Stimulated activated CD4-positive, alpha-beta T cell treated with anti-CD3 and anti-CD28 coated beads, Interleukin-15, amount 100 ng/mL, for 1 hour (primary cell): ENCODE measurements at regions not wholly inside any gene's neighbourhood (a gene's known extent, or its start where the extent isn't known, plus 50 kb on each side); places are given as distances from the start of the nearest gene placed in this dataset.
A peak's percentile ranks its signal among the peaks of the same experiment; 100 is the strongest.

Experiments
- DNase-seq, 2 donors: peaks; one replicate each; pipeline ENCODE4 v3.0.0-alpha.2; 2020; ENCODE audit warnings: low read depth in 1 of 2, low spot score in 1 of 2

- peak; percentile 13 to 21 for DNase-seq
These were observed 143.8 kb upstream of the TMEM106B start for GRCh38 chr7:12067156-12067831.

GRCh38 chr7:12069757-12070156 lies 141.3 kb upstream of the TMEM106B start:
- no peak for DNase-seq

GRCh38 chr7:12074889-12075288 lies 136.2 kb upstream of the TMEM106B start:
- no peak for DNase-seq

GRCh38 chr7:12080006-12080405 lies 131.1 kb upstream of the TMEM106B start:
- DNase-seq, result no peak

- DNase-seq, result no peak
These were observed 125.6 kb upstream of the TMEM106B start for GRCh38 chr7:12085516-12085915.

- DNase-seq, result no peak
These were observed 120.9 kb upstream of the TMEM106B start for GRCh38 chr7:12089951-12090756.

- DNase-seq, result no peak
These were observed 120.3 kb upstream of the TMEM106B start for GRCh38 chr7:12090757-12091221.

GRCh38 chr7:12091231-12091630 lies 119.9 kb upstream of the TMEM106B start:
- DNase-seq, result no peak

GRCh38 chr7:12092499-12093130 lies 118.5 kb upstream of the TMEM106B start:
- DNase-seq, result no peak

GRCh38 chr7:12093365-12093764 lies 117.7 kb upstream of the TMEM106B start:
- DNase-seq, result no peak

GRCh38 chr7:12094365-12094921 lies 116.7 kb upstream of the TMEM106B start:
- no peak for DNase-seq

GRCh38 chr7:12102126-12102525 lies 109.0 kb upstream of the TMEM106B start:
- DNase-seq, result no peak

- DNase-seq, result no peak
These were observed 108.6 kb upstream of the TMEM106B start for GRCh38 chr7:12102527-12102926.

GRCh38 chr7:12103948-12104347 lies 107.1 kb upstream of the TMEM106B start:
- no peak for DNase-seq

GRCh38 chr7:12107381-12107780 lies 103.7 kb upstream of the TMEM106B start:
- DNase-seq, result no peak

- DNase-seq, result no peak
These were observed 103.2 kb upstream of the TMEM106B start for GRCh38 chr7:12107841-12108254.

- no peak for DNase-seq
These were observed 100.7 kb upstream of the TMEM106B start for GRCh38 chr7:12110425-12110824.

GRCh38 chr7:12111422-12112405 lies 99.4 kb upstream of the TMEM106B start:
- no peak for DNase-seq

- no peak for DNase-seq
These were observed 93.9 kb upstream of the TMEM106B start for GRCh38 chr7:12117170-12117569.

- no peak for DNase-seq
These were observed 91.3 kb upstream of the TMEM106B start for GRCh38 chr7:12119620-12120303.
